HG03457 (cell line): ENCODE measurements at regions not wholly inside any gene's neighbourhood (a gene's known extent, or its start where the extent isn't known, plus 50 kb on each side); places are given as distances from the start of the nearest gene placed in this dataset.

Source experiments
- ATAC-seq: cut with Tn5 transposase; IDR thresholded peaks from one replicate; pipeline ENCODE4 v1.9.1; 2021; ENCODE audit warnings: moderate number of reproducible peaks; ENCODE audit not compliant: unreplicated experiment

DNA sequence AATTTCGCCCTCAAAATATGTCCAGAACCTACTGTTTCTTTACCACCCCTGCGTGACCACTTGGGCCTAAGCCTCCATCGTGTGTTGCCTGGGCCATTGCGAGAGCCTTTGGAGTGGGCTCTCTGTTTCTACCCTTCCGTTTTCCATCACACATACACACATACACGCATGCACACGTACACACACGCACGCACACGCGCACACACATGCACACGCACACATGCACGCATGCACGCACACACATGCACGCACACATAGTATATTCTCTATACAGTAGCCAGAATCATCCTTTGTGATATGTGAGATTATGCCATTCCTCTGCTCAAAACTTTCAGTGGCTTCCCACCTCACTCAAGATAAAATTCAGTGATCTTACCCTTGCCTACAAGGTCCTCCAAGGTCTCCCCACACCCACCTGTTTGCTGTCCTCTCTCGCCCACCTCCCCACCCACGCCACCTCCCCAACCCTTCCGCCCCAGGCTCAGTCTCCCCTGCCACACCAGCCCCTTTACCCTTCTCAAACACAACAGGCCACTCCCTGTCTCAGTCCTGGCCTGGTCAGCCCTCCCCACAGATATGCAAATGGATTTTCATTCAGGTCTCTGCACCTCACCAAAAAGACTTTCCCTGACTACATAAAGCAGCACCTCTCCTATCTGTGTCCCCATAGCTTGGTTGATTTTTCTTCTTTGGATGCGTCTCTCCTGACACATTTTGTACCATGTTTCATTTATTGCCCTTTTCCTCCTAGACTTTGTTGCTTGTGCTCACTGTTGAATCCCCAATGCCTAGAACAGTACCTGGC is 559.6 kb downstream of the CD83 start:
- ATAC-seq, result no peak

DNA sequence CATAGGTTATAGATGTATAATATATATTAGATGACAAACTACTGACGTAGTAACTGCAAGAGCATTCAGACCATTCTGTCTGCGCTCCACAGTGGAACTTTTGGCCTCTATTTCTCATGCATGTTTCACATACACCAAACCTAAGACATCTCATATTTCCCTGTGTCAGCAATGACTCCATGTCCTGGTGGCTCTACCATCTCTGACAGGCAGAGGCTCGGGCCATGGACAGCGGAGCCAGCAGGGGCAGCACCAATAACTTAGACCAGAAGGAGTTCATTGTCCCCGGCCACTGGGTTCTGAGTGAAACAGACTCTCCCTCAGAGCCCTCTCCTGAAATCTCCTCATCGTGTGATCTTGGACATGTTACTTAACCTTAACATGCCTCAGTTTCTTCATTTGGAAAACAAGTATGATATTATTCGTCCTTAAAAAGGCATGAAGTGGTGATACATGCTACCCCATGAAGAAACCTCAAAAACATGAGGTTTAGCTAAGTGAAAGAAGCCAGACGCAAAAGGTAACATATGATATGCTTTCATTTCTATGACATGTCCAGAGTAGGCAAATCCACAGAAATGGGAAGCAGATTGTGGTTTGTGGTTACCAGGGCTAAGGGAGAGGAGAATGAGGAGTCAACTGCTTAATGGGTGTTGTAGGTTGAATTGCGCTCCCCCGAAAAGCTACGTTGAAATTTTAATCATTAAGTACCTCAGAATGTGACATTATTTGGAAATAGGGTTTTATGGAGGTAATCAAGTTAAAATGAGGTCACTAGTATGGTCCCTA is 564.0 kb upstream of the JARID2 start:
- no peak for ATAC-seq

DNA sequence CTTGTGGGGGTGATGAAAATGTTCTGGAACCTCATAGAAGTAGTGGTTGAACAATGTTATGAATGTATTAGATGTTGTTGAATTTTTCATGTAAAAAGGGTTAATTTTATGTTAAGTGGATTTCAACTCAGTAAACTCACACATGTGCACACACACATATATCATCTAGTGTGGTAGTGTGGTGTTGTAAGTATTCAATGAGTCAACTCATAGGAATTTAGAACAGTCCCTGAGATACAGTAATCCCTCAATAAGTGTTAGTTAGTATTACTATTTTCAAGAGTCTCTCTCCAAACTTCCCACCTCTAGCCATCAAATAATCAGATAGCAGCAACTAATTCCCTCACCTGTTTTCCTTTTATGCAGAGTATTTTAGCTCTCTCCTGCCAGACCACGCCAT is 563.1 kb upstream of the JARID2 start:
- ATAC-seq, result no peak

DNA sequence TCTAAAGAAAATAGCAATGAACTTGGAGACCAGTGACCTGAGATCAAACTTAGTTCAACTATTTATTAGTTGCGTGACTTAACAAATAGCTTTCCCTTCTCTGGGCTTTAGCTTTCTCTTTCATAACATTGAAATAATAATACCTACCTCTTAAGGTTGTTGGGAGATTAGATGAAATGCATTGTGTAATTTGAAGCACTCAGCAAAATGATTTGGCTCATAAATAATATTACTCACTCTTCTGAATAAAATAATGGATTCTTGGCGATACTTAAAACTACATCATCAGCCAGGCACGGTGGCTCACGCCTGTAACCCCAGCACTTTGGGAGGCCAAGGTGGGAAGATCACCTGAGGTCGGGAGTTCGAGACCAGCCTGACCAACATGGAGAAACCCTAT is 556.2 kb upstream of the JARID2 start:
- ATAC-seq, result no peak

DNA sequence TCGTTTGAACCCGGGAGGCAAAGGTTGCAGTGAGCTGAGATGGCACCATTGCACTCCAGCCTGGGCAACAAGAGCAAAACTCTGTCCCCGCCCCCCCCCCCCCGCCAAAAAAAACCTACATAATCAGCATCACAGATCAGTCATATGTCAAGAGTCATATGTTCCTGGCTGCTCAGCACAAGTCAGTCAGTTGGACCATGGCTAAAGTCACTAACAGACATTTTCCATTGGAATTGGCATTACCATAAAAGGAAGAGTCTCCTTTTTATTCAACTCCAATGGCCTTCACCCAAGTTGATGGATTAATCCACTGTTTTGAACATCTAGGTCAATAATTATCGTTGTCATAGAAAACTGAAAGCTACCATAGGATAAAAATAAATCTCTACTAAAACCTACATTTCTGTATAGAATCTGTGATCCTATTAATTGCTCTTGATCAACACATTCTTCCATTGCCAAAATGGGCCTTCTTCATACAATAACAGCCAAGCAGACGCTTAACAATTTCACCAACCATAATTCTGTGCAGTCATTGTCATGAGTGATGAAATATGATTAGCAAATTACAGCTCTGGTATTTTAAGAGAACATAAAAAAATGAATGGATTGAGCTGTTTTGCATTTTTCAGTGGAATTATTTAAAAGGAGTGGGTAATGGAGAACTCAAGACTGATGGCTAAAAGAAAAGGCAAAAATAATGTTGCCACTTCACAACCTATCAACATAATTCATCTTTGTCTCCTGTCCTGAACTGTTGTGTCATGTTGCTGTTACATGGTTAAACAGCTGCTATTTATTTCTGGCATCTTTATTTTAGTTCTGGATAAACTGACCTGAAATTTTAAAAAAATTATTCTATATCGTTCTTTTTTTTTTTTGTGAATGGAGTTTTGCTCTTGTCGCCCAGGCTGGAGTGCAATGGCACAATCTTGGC is 555.5 kb upstream of the JARID2 start:
- no peak for ATAC-seq

DNA sequence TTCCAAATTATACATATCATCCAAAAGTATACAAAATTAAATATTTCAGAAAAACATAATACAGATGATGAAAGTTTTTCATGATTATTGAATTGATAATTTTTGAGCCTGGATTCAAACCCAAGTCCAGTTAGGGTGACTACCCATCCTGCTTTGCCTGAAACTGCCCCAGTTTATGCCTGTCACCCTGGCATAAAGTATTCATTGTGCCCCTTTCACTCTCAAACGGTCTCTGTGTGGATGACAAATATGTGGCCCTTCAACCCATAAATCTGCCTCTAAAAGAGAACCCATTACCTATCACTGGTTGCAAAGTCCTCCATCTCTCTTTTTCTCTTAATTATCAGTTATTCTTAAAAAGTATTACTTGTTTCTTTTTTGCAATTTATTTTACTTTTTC is 553.7 kb upstream of the JARID2 start:
- ATAC-seq, result no peak

DNA sequence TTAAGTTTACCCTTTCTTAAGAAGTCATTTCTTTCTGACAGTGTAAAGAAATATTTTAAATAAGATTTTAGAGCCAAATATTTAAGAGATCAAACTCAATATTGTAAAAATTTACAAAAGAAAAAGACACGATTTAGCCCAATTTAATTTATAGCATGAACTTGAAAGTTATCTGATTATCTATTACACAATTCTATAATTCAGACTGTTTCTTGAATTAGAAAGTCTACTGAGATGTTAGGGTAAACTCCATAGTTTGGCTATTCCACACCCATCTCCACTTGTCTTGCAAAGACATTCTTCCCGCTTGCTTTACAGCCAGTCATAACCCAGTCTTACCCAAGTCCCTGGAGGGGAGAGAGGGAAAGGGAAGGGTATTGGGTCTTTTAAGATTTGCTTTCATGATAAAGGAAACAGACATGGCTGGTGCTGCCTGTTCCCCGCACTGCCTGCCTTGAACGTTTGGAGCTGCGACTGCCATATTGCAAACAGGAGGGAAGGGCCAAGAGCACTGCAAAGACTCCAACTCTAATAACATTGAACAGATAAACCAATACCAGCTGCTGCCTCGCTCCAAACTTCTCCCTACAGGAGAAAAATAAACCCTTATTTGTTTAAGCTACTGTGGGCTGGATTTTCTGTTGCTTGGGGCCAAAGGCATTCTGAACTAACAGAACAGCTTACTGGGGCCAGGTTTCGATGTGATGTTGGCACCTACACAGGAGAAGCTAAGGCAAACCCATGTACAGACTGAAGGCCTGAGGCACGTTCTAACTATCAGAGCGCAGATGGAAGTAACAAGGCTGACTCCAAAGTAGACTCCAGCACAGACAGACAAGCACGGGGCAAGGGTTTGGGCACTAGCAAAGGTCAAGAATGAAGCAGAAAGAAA is 552.3 kb upstream of the JARID2 start:
- ATAC-seq, result no peak

DNA sequence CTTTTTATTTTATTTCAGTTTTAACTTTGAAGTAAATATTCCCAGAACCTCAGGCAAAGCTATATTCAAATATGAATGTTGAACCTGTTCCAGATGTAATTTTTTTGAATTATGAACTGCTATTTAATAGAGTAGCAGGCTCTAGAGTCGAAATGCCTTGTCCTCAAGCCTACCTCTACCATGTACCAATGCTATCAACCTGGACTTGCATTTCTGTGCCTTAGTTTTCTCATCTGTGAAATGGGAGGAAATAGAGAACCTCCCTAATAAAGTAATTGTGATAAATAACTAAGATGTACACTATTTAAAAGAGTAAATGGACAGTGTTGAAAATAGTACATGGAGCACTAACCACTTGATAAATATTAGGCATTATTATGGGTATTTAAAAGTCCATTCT is 551.6 kb upstream of the JARID2 start:
- ATAC-seq, result no peak

DNA sequence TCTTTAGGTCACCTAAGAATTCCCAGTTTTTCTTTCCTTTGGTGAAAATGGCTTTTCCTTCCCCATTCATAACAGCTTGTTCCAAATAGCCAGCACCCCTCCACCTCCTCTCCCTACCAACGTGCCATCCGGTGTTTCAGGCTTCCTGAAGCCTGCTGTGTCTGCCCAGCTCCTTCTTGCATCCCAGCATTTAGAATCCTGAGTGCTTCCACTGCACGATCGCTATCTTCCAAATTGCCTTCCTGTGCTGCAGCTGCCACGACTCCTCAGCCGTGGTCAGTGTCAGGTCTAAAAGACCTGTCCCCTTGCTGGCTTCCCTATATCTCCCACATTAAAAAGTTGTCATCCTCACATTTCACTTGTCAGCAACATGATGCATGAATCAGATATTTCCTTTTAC is 550.3 kb upstream of the JARID2 start:
- ATAC-seq, result no peak

DNA sequence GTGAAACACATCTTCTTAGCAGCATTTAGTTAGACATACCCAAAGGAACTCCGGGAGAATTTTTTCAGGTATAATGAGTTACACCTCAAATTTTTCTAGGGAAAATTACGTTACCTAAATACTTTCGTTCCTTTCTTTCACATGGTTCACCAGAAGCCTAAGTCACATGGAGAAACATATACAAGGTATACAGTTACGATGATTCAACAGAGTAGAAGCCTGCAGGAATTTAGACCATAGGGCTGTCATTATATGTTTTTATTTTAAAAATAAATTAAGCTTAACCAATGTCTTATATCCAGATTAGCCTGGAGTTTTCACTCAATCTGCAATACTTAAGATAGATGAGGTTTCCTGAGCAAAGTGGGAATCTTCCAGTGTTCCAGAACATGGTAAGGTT is 549.5 kb upstream of the JARID2 start:
- ATAC-seq, result no peak

DNA sequence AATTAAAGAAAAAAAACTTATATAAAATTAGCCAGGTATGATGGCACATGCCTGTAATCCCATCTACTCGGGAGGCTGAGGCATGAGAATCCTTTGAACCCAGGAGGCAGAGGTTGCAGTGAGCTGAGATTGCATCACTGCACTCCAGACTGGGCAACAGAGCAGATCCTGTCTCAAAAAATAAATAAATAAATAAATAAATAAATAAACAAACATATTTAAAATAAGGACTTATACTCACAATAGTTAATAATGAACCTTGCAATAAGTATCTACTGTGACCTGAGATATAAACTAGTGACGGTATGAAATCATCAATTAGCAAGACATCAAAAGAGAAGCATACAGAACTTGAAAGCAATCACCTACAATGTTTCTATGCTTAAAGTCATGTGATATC is 548.4 kb upstream of the JARID2 start:
- ATAC-seq, result no peak

DNA sequence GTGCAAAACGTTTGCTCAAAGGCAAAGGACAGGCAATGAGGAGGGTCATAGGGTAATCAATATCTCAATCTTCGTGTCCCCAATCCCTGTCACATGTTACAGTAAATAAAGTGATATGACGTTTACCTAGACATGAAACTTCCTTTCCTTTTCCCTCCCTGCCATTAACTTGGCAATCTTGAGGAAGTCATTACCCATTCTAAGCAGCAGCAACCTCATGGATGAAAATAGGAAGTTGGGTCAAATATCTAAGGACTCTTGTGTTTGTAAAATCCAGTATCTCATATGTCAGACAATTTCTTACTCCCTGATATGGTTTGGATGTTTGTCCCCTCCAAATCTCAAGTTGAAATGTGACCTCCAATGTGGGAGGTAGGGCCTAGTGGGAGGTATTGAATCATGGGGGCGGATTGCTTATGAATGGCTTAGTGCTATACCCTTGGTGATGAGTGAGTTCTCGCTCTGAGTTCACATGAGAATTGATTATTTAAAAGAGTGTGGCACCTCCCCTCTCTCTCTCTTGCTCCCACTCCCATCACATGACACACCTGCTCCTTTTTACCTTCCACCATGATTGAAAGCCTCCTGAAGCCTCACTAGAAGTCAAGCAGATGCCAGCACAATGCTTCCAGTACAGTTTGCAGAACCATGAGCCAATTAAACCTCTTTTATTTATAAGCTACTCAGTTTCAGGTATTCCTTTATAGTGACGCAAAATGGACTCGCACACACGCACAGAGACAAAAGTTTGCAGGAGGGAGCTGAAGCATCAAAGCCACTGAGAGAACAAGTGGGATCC is 545.9 kb upstream of the JARID2 start:
- ATAC-seq, result no peak

DNA sequence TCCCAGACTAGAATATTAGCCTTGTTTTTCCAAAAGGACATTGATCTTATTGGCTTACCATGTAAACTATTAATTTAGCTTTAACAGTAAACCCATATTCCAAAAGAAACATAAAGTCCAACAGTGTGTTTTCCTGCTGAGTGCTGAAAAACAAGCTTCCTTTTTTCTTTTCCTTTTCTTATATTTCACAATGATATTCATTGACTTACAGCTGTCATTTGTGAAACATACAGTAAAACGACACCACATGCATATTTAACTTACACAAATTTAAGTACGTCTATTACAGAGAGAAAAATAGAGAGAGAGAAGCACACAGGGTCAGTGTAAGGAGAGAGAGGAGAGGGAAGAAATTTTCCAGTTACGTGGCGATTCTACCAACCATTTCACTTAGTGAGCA is 543.9 kb upstream of the JARID2 start:
- ATAC-seq, result no peak

DNA sequence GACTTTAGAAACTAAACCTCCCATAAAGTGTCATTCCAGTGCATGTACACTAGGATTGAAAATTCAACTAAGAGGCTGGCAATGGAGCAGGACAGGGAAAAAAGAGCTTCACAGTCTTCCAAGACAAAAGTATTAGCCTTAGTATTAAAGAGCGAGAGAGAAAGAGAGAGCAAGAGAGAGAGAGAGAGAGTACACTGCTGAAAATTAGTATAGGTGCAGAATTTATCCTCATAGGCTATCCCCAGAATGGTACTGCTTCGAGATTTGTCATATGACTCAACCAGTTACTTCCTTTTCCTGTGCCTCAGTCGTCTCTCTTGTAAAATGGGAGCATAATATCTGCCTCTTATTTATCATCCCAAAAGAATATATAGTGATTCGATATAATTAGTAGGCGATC is 543.2 kb upstream of the JARID2 start:
- no peak for ATAC-seq

DNA sequence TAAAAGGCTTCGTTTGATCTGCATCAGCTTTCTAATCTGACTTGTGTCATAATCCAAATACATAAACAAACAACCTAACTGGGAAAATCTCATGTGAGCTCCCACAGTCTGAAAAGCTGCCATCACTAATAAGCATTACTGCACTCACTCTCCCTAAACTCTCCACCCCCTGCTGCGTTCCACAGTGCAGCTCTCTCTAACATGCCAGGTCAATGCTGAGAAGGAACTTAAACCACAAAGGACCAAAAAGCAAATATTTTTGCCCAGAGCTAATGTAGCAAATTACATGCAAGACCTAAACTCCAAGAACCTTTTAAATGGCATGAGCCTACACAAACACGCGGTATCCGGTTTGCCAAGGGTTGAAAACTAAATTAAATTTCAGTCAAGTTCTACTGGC is 542.3 kb upstream of the JARID2 start:
- no peak for ATAC-seq

DNA sequence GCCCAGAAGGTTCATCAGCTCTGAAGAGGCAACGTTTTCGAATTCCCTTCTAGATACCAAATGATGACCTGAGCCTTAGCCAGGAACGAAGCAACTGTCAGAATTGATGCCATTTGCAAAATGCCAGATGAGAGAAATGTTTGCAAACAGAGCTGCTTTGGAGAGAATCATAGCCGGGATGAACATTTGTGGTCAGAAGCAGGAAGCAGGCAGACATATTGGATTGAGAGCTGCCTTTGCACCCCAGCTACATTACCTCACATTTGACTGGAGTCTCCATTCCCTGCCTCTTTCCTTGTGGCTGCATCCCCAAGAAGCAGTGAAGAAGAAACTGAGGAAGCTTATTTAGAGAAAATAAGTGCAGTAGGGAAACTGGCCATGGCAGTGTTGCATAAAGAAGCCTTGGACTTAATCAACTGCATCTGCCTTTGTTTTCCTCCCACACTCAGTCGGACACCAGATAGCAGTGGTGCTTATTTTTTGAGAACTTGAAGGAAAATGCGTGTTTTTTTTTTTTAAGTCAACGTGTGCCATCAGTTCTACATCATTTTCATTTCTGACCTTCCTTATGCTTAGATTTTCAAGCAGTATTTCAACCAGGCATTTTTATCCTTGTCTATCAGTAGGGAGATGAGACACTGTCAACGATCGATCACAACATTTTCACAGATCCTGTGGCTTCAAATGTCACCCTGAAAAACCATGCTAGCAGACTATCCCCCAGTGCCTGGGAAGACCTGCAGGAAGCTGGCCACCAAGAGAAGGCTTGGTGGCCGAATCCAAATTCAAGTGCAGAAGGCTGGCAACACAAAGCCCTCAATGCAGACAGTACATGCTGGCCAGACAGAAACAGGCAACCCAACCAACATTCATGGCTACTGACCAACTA is 541.2 kb upstream of the JARID2 start:
- ATAC-seq, result no peak

DNA sequence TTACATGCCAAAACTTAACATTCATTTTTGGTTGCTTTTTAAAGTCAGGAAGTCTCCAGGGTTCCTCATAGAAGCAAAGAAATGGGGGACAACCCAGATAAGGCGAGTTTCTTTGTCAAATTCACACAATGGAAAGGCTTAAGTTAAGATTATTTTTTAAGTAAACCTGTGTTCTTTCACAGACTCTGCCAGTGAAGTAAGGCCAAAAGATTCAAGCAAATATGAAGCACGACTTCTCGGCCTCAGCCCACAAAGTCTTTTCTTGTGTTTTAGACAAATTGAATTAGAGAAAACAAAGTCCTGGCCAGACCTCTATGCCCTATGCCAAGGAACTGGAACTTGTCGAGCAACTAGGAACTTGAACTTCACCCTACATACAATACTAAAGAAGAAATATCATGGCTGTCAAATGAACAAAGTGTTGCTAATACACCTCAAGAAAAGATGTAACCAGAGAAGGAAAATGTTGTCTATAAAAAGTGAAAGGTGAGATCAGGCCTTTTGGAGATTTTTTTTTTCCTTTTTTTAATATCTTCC is 540.0 kb upstream of the JARID2 start:
- no peak for ATAC-seq

DNA sequence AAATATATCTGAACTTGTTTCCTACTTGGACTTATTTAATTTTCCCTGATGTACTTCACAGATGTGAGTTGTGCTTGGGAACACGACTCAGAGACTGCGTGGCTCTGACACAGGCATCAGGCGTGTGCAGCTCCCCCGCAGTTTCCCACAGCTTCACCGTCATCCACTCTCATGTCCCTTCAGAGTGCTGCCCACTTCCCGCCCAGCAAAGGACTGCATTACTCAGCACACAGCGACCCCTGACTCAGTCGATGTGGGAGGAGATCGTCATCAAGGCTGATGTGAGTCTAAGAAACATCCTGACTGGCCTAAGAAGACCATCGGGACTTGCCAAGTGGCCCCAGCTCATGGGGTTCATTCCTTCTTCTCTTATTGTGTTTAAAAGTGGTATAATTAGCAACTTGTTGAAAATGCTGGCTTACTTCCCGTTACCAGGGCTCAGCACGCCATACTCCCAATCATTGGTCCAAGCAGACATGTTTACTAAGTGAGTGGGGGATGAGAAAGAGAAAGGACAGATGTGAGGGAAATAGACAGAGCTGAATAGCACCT is 539.4 kb upstream of the JARID2 start:
- ATAC-seq, result no peak
